Stimulated activated CD4-positive, alpha-beta T cell treated with anti-CD3 and anti-CD28 coated beads, Interleukin-1b, Interleukin-23, amount 100 ng/mL, for 48 hours (primary cell): ENCODE measurements at regions not wholly inside any gene's neighbourhood (a gene's known extent, or its start where the extent isn't known, plus 50 kb on each side); places are given as distances from the start of the nearest gene placed in this dataset.
"Not testable (repeated sequence)": the region's sequence is repeated elsewhere in the genome, so short reads cannot be mapped to it uniquely, and the experiment has no call there.

Experiments
- DNase-seq: peaks from one replicate; pipeline ENCODE4 v3.0.0-alpha.2; 2020

DNA sequence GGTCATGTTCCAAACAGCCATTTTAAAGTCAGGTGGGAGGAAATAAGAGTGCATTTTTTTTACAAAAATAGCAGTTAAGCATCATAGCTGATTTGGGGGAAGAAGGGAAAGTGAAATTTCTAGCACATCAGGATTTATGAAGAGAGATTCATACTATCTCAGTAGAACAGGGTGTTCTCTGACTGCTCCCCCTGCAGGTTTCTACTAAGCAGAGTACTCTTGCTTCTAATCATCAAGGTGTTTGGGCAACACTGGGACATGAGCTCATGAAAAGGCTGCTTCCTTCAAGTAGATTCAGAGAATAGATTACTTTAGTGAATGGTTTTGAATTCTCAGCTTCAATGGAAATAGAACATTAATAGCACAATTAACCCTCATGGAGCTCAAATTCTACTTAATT, 591.4 kb upstream of the PCDH10 start:
- DNase-seq, result no peak

- no peak for DNase-seq
Measured at GRCh38 chr4:132564920-132565319, 584.2 kb upstream of the PCDH10 start.

DNA sequence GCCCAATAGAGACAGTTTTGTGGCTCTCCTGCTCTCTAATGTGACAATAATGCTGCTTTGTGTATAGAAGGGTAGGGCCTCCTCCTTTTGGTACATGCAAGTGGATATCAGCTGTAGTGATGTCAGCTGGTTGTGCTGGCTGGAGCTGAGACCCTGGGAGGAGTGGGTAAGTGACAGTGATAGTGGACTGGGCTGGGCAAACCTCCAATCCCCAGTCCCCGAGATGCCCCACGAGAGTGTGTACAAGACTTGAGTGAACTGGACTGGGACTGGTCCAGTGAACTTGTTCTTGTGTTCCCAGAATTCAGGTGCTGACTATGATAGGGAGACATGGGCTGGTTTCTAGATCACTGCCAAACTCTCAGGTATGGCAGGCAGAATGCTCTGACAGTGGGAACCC, 583.6 kb upstream of the PCDH10 start:
- DNase-seq, result no peak

DNA sequence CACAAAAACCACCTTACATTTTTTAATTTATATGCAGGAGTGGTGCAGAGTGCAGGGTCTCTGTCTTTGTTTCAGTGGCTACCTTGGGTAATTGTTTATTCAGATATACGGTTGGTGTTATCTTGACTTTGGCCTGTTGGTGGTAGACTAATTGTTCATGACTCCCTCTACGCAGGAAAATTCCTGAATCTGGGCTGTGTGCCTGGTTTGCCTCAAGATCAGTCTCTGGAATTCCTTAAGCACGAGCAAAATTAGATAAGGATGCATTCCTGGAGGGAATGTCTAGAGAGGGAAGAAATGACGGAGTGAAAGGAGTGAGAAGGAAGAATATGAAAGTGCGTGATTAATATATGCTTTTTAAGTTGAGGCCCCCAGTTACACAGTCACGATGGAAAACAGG, 576.9 kb upstream of the PCDH10 start:
- DNase-seq, result no peak

GRCh38 chr4:132587626-132588025, 561.5 kb upstream of the PCDH10 start:
- no peak for DNase-seq

- no peak for DNase-seq
Measured at GRCh38 chr4:132592340-132592739, 556.8 kb upstream of the PCDH10 start.

DNA sequence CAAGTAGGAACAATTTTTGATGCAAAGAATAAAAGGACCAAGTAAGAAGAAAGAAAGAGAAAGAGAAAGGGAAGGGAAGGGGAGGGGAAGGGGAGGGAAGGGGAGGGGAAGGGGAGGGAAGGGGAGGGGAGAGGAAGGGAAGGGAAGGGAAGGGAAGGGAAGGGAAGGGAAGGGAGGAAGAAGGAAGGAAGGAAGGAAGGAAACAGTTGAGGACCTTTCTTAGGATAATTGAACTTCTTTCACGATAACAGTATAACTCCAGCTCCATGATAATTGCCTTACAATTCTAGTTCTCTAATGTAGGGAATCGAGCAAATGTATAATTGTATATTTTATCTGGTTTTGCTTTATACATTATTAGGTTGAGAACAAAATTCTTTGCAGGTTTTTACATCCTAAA, 556.2 kb upstream of the PCDH10 start:
- no peak for DNase-seq

GRCh38 chr4:132593717-132594400, 555.2 kb upstream of the PCDH10 start:
- no peak for DNase-seq

GRCh38 chr4:132596186-132596585, 552.9 kb upstream of the PCDH10 start:
- no peak for DNase-seq

DNA sequence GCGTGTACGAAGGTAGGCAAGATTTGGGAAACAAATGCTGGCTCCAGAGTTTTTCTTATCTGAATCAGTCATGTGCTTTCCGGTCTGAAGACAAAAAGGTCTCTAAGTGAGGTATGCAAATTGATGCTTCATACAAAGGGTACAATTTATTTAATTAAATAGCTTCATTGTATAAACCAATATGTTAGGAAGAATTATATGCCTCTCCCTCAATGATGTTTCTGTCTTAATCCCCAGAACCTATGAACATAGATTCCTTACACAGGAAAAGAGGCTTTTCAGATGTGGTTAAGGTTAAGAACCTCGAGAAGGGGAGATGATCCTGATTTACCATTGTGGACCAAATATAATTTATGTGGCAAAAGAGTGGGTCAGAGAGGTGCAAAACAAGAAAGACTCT, 543.5 kb upstream of the PCDH10 start:
- DNase-seq, result no peak

DNA sequence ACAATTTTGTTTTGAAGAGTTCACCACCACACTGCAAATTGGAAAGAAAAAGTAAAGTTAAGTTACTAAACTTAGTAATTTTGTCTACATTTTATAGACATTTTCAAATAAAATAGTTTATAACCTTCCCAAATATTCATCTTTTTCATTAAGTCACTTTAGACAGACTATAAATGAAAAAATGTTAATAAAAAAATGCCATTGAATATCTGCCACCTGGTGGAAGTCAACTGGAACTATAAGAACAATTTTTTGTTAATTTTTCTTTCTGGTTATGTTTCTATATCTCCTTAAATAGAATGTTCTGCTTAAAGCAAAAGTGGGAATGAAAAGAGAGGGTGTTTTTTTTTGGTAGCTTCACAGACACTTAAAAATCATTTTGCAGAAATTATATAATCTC, 534.4 kb upstream of the PCDH10 start:
- DNase-seq, result no peak

DNA sequence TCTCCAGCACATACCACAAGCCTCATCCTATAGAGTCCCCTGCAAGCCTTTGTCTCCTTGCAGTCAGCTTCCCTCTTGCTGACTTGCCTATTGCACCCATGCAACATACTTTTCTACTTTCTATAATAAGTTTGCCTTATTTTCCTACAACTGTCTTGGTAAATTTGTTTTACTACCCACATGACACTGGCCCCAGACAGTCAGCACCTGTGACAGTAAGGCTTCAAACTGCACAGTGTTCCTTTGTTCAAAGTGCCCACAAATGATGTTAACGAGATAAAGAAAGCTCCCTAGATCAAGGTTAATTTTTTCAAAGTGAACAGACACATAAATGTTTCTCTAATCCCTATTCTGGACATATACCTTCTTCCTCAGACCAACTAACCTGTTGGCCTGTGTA, 529.1 kb upstream of the PCDH10 start:
- DNase-seq, result no peak

DNA sequence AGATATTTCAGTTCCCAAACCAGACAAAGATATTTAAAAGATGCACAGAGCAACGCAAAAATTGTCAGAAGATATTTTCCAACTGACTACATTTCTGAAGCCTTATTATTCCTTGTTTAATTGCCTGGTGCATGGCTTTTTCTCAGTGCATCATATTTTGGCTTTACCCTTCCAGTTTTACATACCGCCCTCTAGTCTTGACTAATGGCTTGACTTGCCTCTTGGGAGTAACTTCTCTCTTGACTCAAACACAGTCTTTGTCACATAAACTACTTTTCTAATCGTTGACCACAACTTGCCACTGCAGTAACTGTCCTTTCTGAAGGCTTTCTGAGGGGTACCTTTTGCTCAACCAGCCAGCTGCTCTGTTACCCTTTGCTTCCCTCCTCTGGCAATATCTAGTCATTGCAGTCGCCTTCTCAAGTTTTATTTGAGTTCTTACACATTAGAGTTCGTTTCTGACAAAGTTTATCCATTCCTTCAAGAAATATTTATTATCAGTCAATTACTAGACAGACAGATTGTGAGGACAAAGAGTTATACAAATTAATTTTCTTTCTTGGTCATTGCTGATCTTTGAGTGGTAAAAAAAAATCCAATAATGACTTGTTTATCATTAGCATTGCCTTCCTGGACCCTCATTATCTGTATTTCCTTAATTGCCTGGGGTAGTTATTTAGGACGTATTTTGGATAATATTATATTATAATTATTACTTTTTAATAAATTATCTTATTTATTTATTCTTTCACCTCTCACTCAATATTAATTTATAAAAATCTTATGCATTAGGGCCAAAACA, 506.9 kb upstream of the PCDH10 start:
- no peak for DNase-seq

DNA sequence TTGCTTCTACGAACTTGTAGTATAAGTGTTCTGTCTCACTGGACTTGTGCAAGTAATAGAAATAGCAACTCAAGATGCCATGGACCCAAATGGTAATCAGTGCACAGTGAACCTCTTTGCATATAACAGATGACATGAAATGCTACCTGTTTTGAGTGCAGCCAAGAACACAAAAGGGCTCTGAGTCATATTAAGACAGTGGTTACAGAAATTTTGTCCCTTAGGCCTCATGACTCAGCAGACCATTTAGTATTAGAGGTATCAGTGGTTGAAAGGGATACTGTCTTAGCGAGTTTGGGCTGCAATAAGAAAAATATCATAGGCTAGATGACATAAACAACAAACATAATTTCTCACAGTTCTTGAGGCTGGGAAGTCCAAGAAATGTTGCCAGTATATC, 502.9 kb upstream of the PCDH10 start:
- no peak for DNase-seq

DNA sequence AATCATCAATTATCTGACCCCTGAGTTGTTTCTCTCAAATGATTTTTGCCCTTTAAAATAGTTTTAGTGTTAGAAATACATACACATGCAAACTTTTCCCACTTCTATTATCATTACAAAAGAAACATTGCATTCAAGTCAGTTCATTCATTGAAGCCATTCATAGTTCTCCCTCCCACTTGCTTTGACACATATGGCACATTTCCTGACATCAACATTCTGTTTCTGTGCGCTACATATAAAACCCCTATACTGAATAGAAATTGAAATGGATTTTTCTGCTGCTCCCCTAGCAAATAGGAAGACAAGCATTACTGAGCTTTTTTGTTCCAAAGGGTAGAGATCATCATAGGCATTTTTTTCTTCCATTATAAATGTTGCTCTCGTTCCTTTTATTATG, 497.9 kb upstream of the PCDH10 start:
- DNase-seq, result no peak

- no peak for DNase-seq
Measured at GRCh38 chr4:132660181-132660580, 488.9 kb upstream of the PCDH10 start.

- no peak for DNase-seq
Measured at GRCh38 chr4:132662456-132662855, 486.6 kb upstream of the PCDH10 start.

- no peak for DNase-seq
Measured at GRCh38 chr4:132669786-132670185, 479.3 kb upstream of the PCDH10 start.

- no peak for DNase-seq
Measured at GRCh38 chr4:132670557-132670956, 478.5 kb upstream of the PCDH10 start.

GRCh38 chr4:132683957-132684356, 465.1 kb upstream of the PCDH10 start:
- no peak for DNase-seq

GRCh38 chr4:132691026-132691425, 458.1 kb upstream of the PCDH10 start:
- DNase-seq, result no peak

DNA sequence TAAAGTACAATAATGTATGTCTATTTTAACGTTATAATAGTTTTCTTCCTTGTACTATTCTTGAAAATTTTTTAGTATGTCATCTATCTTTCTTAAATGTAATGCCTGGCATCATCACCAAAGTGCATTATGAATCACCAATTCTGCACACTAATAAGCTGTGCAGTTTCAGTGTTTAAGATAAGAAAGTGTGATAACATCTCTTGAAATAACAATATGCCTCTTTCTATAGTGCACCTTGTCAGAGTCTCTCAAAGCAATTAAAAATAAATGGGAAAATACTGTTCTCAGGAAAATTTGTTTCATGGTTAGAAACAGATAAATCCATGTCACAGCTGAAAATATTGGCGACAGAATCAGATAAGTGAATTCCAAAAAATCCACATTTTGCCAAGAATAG, 457.4 kb upstream of the PCDH10 start:
- no peak for DNase-seq

DNA sequence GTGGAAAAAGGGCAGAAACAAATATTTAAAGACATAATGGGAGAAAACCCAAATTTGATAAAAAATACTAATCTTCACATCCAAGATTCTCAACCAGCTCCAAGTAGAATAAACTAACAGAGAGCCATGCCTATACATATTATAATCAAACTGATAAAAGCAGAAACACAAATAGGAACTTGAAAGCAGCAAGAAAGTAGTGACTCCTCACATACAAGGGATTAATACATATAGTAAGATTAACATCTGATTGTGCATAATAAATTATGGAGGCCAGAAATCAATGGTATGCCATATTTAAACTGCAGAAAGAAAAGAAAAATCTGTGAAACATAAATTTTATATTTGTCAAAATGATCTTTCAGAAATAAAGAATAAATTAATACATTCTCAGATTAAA, 454.3 kb upstream of the PCDH10 start:
- no peak for DNase-seq

DNA sequence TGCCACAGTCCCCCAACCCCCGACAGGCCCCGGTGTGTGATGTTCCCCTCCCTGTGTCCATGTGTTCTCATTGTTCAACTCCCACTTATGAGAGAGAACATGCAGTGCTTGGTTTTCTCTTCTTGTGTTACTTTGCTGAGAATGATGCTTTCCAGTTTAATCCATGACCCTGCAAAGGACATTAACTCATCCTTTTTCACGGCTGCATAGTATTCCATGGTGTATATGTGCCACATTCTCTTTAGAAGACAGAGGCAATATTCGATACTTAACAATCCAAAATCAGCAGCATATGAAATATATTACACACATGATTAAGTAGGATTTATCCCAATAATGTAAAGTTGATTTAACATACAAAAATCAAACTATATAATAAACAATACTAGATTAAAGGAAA, 451.6 kb upstream of the PCDH10 start:
- not testable (repeated sequence) for DNase-seq

DNA sequence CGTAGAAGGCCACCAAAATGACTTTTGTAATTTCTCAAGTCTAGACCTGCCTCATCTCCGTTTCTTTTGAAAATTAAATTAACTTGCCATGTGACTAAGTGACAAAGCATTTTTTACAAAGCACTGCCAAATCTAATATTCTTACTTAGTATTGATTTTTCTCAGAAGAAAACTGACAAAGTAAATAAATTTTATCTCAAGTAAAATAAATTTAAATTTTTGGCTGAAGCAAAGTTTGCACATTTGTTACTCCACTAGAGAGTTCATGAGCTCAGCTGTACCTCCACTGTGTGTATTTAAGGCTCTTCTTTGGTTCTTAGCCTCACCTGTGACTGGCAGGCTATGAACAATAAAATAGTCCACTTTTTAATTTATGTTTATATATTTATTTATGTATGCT, 441.1 kb upstream of the PCDH10 start:
- DNase-seq, result no peak
